ENCODE measurements at regions not wholly inside any gene's neighbourhood (a gene's known extent, or its start where the extent isn't known, plus 50 kb on each side); places are given as distances from the start of the nearest gene placed in this dataset.

GRCh38 chr3:124210899-124211298 lies 219.0 kb upstream of the ROPN1 start:
- peaks cover 5% of the 10 kb centered on the region for H3K27me3 Mint-ChIP-seq (ENCODE audit: low read depth, poor library complexity)
- DNase-seq = no peak
- no peak overlapping the region for H3K4me3 Mint-ChIP-seq
- no peaks in the 10 kb centered on the region for H3K36me3 Mint-ChIP-seq (ENCODE audit: low read depth)
- no peak for TF ChIP-seq CTCF (IDR thresholded peaks at IDR 0.05)
- H3K4me1 Mint-ChIP-seq = no peaks in the 10 kb centered on the region
- H3K9me3 Mint-ChIP-seq = no peaks in the 10 kb centered on the region
- no peak overlapping the region for H3K27ac Mint-ChIP-seq

- DNase-seq = no peak
- H3K4me1 Mint-ChIP-seq = peaks cover 8% of the 10 kb centered on the region
- H3K27me3 Mint-ChIP-seq (ENCODE audit: low read depth, poor library complexity) = peaks cover 5% of the 10 kb centered on the region
- no peak overlapping the region for H3K4me3 Mint-ChIP-seq
- TF ChIP-seq CTCF (IDR thresholded peaks at IDR 0.05) = no peak
- H3K27ac Mint-ChIP-seq = no peak overlapping the region
- H3K9me3 Mint-ChIP-seq = no peaks in the 10 kb centered on the region
- H3K36me3 Mint-ChIP-seq (ENCODE audit: low read depth) = no peaks in the 10 kb centered on the region
Measured at GRCh38 chr3:124213641-124214040, 221.7 kb upstream of the ROPN1 start.

- TF ChIP-seq CTCF (IDR thresholded peaks at IDR 0.05) = no peak
- Mint-ChIP-seq H3K9me3 (no peaks in the 10 kb centered on the region), H3K36me3 (ENCODE audit: low read depth) (no peaks in the 10 kb centered on the region), H3K4me1 (peaks cover 47% of the 10 kb centered on the region), H3K27ac (no peak overlapping the region), H3K27me3 (ENCODE audit: low read depth, poor library complexity) (no peaks in the 10 kb centered on the region), H3K4me3 (no peak overlapping the region)
- peak; percentile 88 for DNase-seq
Measured at GRCh38 chr3:124217542-124217941, 225.6 kb upstream of the ROPN1 start.

- no peak for TF ChIP-seq CTCF (IDR thresholded peaks at IDR 0.05)
- Mint-ChIP-seq H3K4me3 (peak overlapping the region; percentile 5), H3K9me3 (no peaks in the 10 kb centered on the region), H3K36me3 (ENCODE audit: low read depth) (no peaks in the 10 kb centered on the region), H3K27ac (peak overlapping the region; percentile 1), H3K4me1 (peaks cover 72% of the 10 kb centered on the region), H3K27me3 (ENCODE audit: low read depth, poor library complexity) (no peaks in the 10 kb centered on the region)
- DNase-seq = no peak
Measured at GRCh38 chr3:124221422-124221821, 229.5 kb upstream of the ROPN1 start.

GRCh38 chr3:124223853-124224252 lies 231.9 kb upstream of the ROPN1 start:
- Mint-ChIP-seq H3K27ac (no peak overlapping the region), H3K27me3 (ENCODE audit: low read depth, poor library complexity) (no peaks in the 10 kb centered on the region), H3K9me3 (peaks cover 17% of the 10 kb centered on the region), H3K4me1 (peaks cover 70% of the 10 kb centered on the region), H3K4me3 (no peak overlapping the region), H3K36me3 (ENCODE audit: low read depth) (peaks cover 17% of the 10 kb centered on the region)
- no peak for DNase-seq
- TF ChIP-seq CTCF (IDR thresholded peaks at IDR 0.05) = no peak

- Mint-ChIP-seq H3K4me3 (no peak overlapping the region), H3K27me3 (ENCODE audit: low read depth, poor library complexity) (peaks cover 9% of the 10 kb centered on the region), H3K9me3 (peaks cover 21% of the 10 kb centered on the region), H3K36me3 (ENCODE audit: low read depth) (peaks cover 34% of the 10 kb centered on the region), H3K27ac (peak overlapping the region; percentile 7), H3K4me1 (peaks cover 42% of the 10 kb centered on the region)
- no peak for DNase-seq
- no peak for TF ChIP-seq CTCF (IDR thresholded peaks at IDR 0.05)
Measured at GRCh38 chr3:124227150-124227630, 235.3 kb upstream of the ROPN1 start.

Measured in nephron progenitor cell (in vitro differentiated cells).